K562 (cell line): ENCODE measurements at regions not wholly inside any gene's neighbourhood (a gene's known extent, or its start where the extent isn't known, plus 50 kb on each side); places are given as distances from the start of the nearest gene placed in this dataset.

ENCODE experiments used
- ELK1 ChIP-seq: sonication (generic); formaldehyde crosslinking; IDR thresholded peaks from 2 replicates; pipeline ENCODE4 v1.8.1; 2022; ENCODE audit warnings: missing genetic modification reagents
- NFIX ChIP-seq: fragments of 250-450 bp; sonication (Bioruptor Pico); IDR thresholded peaks from 2 replicates; pipeline ENCODE4 v1.4.0; 2020; ENCODE audit warnings: low read depth, mild to moderate bottlenecking, moderate library complexity
- USF2 ChIP-seq: sonication (generic); formaldehyde crosslinking; IDR thresholded peaks from 2 replicates; pipeline ENCODE4 v1.5.0; 2020; ENCODE audit warnings: missing genetic modification reagents
- YY1 ChIP-seq, 3 experiments: IDR thresholded peaks; 2 replicates each; pipeline ENCODE4 v1.6.1; 2011; ENCODE audit warnings: low read length in 2 of 3, mild to moderate bottlenecking in 2 of 3, moderate library complexity in 2 of 3, borderline replicate concordance in 1 of 3, control low read depth in 1 of 3, low read depth in 1 of 3; ENCODE audit not compliant: insufficient read depth in 3 of 3, insufficient replicate concordance in 2 of 3, control insufficient read depth in 1 of 3, insufficient read length in 1 of 3; ENCODE audit errors: extremely low read depth in 1 of 3

- TF ChIP-seq ELK1 (CRISPR knock-in tag), result no peak
- TF ChIP-seq USF2 (CRISPR knock-in tag), result no peak
- TF ChIP-seq YY1 (IDR thresholded peaks at IDR 0.05; ENCODE audit: borderline replicate concordance in 1 of 3, control insufficient read depth in 1 of 3, extremely low read depth in 1 of 3, insufficient read depth in 3 of 3, insufficient read length in 1 of 3, insufficient replicate concordance in 2 of 3, low read depth in 1 of 3, low read length in 2 of 3), result no peak
- no peak for TF ChIP-seq NFIX (CRISPR knock-in tag)
These were observed 367.4 kb upstream of the SMARCA2 start for GRCh38 chr9:1647776-1648175.
